Pancreas (tissue), 10 donors: ENCODE measurements at regions not wholly inside any gene's neighbourhood (a gene's known extent, or its start where the extent isn't known, plus 50 kb on each side); places are given as distances from the start of the nearest gene placed in this dataset.
"Not testable (repeated sequence)": the region's sequence is repeated elsewhere in the genome, so short reads cannot be mapped to it uniquely, and the experiment has no call there.

Experiments
- ATAC-seq, 4 donors: fragments of 200-7000 bp; cut with Tn5 transposase; one replicate each; pipeline versions ENCODE4 v1.8.0 to v1.9.1; 2020; ENCODE audit warnings: mild to moderate bottlenecking in 4 of 4, moderate library complexity in 4 of 4
- DNase-seq, 6 donors: peaks; one replicate each; pipeline ENCODE4 v3.0.0-alpha.2; 2020
- FAIRE-seq: peaks from 2 replicates; lab custom pipeline; 2012; peaks lifted over from hg19 to GRCh38; lab: Jason Lieb, UNC
- H3K27ac ChIP-seq, 4 donors: fragments of 200-600 bp; sonication (generic); 1 replicate in 3 of 4; 2 replicates in 1 of 4; pipeline versions ENCODE4 v1.5.0 to v1.8.0; 2020
- H3K27me3 ChIP-seq, 4 donors: fragments of 200-600 bp; one replicate each; pipeline ENCODE4 v1.8.0; 2021
- H3K36me3 ChIP-seq, 3 donors: fragments of 200-600 bp; sonication (generic) in 1 of 3; one replicate each; pipeline versions ENCODE4 v1.5.0 to v1.8.0; 2020 to 2021
- H3K4me1 ChIP-seq, 3 donors: fragments of 200-600 bp; one replicate each; pipeline ENCODE4 v1.8.0; 2021
- H3K4me3 ChIP-seq, 4 donors: fragments of 200-600 bp; sonication (generic) in 2 of 4; one replicate each; pipeline versions ENCODE4 v1.5.0 to v1.8.0; 2020 to 2021
- H3K9me3 ChIP-seq, 4 donors: fragments of 200-600 bp; one replicate each; pipeline ENCODE4 v1.8.0; 2021
- CTCF ChIP-seq, 4 donors: fragments of 200-600 bp; sonication (generic) in 3 of 4; IDR thresholded peaks; one replicate each; pipeline versions ENCODE4 v1.5.0 to v1.8.0; 2021; ENCODE audit warnings: antibody characterized with exemption in 4 of 4
- WGBS, 2 donors: extraction: QIAGEN DNeasy Blood & Tissue Kit; methylation state at CpG; one replicate each; pipeline ENCODE4 v1.1.7; 2013; 5-methylcytosine and 5-hydroxymethylcytosine counted together
- intact Hi-C, 3 donors: fragments of 100-400 bp; cut with DNase I; formaldehyde crosslinking; loops; one replicate each; pipeline versions ENCODE4 v1.11.1 to v1.14.2; 2022
- donor health status: healthy with polysubstance abuse.
- donor health status: DM: no; HTN: no; CAD: no; lungs with moderate emphysema.
- donor health status: DM: no; HTN: no; CAD: no.
- donor health status: control.
- donor health status: control.
- donor health status: Bipolar disorder and iron deficiency.
- donor health status: DM: yes; HTN: yes; CAD: no.
- donor health status: DM: no; HTN: no; CAD: no.
- donor health status: DM: no; HTN: no; CAD: no.
- donor health status: DM: yes; HTN: yes; CAD: no.

DNA sequence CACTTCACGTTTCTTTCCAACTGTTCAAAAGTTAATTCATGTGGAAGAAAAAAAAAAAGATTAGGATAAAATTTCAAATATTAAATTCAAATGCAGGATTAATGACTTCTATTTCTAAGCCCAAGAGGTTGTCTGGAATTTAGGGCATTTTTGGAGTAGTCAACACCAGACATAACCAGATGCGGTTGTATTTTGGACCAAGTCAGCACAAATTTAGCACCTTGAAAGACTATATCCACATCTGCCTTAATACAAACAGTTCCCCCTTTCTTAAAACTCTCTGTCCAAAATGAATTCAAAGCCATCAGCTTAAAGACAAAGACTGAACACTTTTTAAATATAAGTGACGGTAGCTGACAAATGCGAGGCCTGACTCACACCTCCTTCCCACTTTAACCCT lies 282.9 kb downstream of the C16orf95 start:
- no peaks in the 10 kb centered on the region for H3K36me3 ChIP-seq
- intact Hi-C loops: no loop called here
- H3K9me3 ChIP-seq: no peaks in the 10 kb centered on the region
- H3K27me3 ChIP-seq: no peaks in the 10 kb centered on the region
- no peak for DNase-seq
- ATAC-seq: no peak
- no peak overlapping the region for H3K27ac ChIP-seq
- no peak for FAIRE-seq
- 58 to 63% methylated on average over 4 of the region's 4 CpGs for WGBS, 2 donors
- no peaks in the 10 kb centered on the region for H3K4me1 ChIP-seq
- no peak overlapping the region for H3K4me3 ChIP-seq
- TF ChIP-seq CTCF (IDR thresholded peaks at IDR 0.05): no peak

DNA sequence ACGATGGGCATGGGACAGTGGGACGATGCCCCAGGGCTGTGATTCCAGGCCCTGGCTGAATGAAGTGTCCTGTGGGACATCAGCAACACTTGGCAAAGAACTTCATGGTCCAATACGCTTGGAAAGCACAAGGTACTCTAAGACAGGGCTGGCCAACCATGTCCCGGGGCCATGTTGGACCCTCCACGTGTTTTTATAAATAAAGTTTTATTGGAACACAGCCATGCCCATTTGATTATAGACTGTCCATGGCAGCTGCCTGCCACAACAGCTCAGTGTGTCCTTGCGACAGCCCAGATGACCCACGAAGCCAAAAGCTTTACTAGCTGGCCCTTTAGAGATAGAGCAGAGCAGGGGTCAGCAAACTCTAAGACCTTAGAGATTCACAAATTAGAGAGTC lies 282.1 kb downstream of the C16orf95 start:
- intact Hi-C loops: no loop called here
- H3K27me3 ChIP-seq: no peaks in the 10 kb centered on the region
- FAIRE-seq (no peak), DNase-seq (no peak), ATAC-seq (no peak)
- H3K4me3 ChIP-seq: no peak overlapping the region
- no peak overlapping the region for H3K27ac ChIP-seq
- no peaks in the 10 kb centered on the region for H3K36me3 ChIP-seq
- no peak for TF ChIP-seq CTCF (IDR thresholded peaks at IDR 0.05)
- H3K4me1 ChIP-seq: no peaks in the 10 kb centered on the region
- 77 to 82% methylated on average over 7 of the region's 7 CpGs for WGBS, 2 donors
- H3K9me3 ChIP-seq: no peaks in the 10 kb centered on the region

DNA sequence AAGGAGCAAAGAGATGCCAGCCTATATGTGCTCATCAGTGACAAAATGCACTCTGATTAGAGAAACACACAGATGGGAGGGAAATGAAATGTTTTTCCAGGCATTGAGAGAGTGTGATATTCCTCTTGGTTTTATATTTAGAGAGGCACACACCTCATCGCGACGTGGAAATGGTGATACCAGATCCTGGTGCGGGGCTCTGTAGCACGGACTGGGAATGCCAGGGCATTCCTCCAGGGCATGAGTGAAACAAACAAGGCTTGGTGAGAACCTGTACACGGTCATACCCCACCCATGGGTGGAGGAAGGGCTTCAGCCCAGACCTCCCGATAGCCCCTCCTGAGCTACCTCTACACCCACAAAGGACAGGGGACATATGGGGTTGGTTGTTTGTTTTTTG lies 280.2 kb downstream of the C16orf95 start:
- Histone ChIP-seq H3K36me3 (no peaks in the 10 kb centered on the region), H3K27me3 (no peaks in the 10 kb centered on the region), H3K9me3 (no peaks in the 10 kb centered on the region), H3K27ac (no peak overlapping the region), H3K4me1 (no peaks in the 10 kb centered on the region), H3K4me3 (no peak overlapping the region)
- no peak for FAIRE-seq
- ATAC-seq: no peak
- DNase-seq: no peak
- TF ChIP-seq CTCF (IDR thresholded peaks at IDR 0.05): no peak
- intact Hi-C loops: no loop called here
- 75 to 80% methylated on average over 7 of the region's 7 CpGs for WGBS, 2 donors

- WGBS, 2 donors: 54 to 70% methylated on average over 3 of the region's 3 CpGs
- ATAC-seq, H3K27me3 ChIP-seq, H3K36me3 ChIP-seq, H3K4me3 ChIP-seq, FAIRE-seq, H3K4me1 ChIP-seq, H3K9me3 ChIP-seq, intact Hi-C loops, DNase-seq, H3K27ac ChIP-seq: not testable (repeated sequence)
Observed at GRCh38 chr16:87038528-87038927, 278.7 kb downstream of the C16orf95 start.

- intact Hi-C loops: no loop called here
- no peak for DNase-seq
- WGBS, 2 donors: 79 to 87% methylated on average over 15 of the region's 15 CpGs
- Histone ChIP-seq H3K9me3 (no peaks in the 10 kb centered on the region), H3K4me3 (no peak overlapping the region), H3K4me1 (peaks cover 0 to 5% (median 0%) of the 10 kb centered on the region in 3 donors), H3K27me3 (no peaks in the 10 kb centered on the region), H3K36me3 (no peaks in the 10 kb centered on the region), H3K27ac (no peak overlapping the region)
- TF ChIP-seq CTCF (IDR thresholded peaks at IDR 0.05): no peak
- no peak for FAIRE-seq
- ATAC-seq: no peak
Observed at GRCh38 chr16:87040169-87041117, 276.7 kb downstream of the C16orf95 start.
